ENCODE measurements at regions not wholly inside any gene's neighbourhood (a gene's known extent, or its start where the extent isn't known, plus 50 kb on each side); places are given as distances from the start of the nearest gene placed in this dataset.

- Histone ChIP-seq H3K27ac (ENCODE audit: low read depth in 1 of 2, low read length in 1 of 2) (no peak overlapping the region), H3K4me3 (no peak overlapping the region), H3K27me3 (ENCODE audit: control insufficient read depth in 3 of 3, insufficient read depth in 3 of 3, low read length in 2 of 3) (no peaks in the 10 kb centered on the region), H3K9me3 (ENCODE audit: control insufficient read depth in 4 of 4, insufficient read depth in 3 of 4, low read length in 3 of 4) (no peaks in the 10 kb centered on the region), H3K4me1 (ENCODE audit: control insufficient read depth in 5 of 5, insufficient read depth in 5 of 5, low read length in 5 of 5) (no peaks in the 10 kb centered on the region), H3K9ac (ENCODE audit: insufficient read depth in 1 of 2, low read length in 2 of 2) (no peak overlapping the region), H3K36me3 (ENCODE audit: control insufficient read depth in 4 of 4, insufficient read depth in 4 of 4, low read length in 4 of 4) (no peaks in the 10 kb centered on the region)
- DNase-seq (no peak), ATAC-seq (ENCODE audit: insufficient read depth, low FRiP score) (no peak)
- TF ChIP-seq, protein P1, sequence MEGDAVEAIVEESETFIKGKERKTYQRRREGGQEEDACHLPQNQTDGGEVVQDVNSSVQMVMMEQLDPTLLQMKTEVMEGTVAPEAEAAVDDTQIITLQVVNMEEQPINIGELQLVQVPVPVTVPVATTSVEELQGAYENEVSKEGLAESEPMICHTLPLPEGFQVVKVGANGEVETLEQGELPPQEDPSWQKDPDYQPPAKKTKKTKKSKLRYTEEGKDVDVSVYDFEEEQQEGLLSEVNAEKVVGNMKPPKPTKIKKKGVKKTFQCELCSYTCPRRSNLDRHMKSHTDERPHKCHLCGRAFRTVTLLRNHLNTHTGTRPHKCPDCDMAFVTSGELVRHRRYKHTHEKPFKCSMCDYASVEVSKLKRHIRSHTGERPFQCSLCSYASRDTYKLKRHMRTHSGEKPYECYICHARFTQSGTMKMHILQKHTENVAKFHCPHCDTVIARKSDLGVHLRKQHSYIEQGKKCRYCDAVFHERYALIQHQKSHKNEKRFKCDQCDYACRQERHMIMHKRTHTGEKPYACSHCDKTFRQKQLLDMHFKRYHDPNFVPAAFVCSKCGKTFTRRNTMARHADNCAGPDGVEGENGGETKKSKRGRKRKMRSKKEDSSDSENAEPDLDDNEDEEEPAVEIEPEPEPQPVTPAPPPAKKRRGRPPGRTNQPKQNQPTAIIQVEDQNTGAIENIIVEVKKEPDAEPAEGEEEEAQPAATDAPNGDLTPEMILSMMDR (IDR thresholded peaks at IDR 0.05; ENCODE audit: control extremely low read depth, extremely low read depth) = no peak
Measured at GRCh38 chr3:26763723-26764122, 141.2 kb downstream of the LRRC3B start.

DNA sequence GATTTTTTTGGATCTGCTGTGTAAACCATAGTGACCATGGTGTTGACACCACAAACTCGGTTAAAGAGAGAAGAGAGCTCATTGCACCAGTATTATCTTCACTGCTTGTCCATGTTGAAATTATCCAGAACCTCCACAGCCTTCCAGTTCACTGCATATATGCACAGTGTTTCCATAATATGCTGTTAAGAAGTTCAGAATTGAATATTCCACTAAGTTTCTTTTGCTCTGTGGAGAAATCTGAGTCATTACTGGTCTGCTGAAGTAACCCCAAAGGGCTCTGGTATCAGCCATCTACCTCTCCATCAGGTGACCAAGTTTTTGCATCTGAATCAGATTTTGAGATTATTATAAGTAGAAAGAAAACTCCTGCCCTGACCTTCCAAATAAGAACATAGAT is 143.5 kb downstream of the LRRC3B start:
- no peaks in the 10 kb centered on the region for H3K36me3 ChIP-seq (ENCODE audit: control insufficient read depth in 4 of 4, insufficient read depth in 4 of 4, low read length in 4 of 4)
- H3K4me1 ChIP-seq (ENCODE audit: control insufficient read depth in 5 of 5, insufficient read depth in 5 of 5, low read length in 5 of 5) = no peaks in the 10 kb centered on the region

DNA sequence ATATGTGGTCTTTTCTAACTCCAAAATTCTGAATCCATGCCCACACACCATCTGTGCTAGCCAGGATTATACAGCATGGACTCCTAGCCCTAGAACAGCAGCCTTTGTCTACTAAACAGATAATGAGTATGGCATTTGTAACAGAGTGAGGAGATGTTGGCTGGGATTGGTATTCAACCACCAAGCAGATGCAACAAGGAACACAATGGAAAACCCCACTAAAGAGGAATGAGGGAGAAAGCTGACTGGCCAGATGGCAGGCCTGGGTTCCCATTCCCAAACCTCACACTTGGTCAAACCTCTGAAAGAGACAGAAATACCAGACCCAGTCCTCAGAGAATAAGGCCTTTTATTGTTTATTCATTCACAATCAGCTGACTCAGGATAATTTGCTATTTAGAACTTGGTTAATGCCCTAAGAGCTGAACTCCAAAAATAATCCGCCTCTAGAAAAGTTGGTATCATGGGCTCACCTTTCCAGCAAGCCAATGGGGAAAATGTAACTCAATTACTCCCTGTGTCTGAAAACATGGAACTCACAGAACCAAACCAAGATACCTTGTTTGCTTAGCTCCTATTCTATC is 145.6 kb downstream of the LRRC3B start:
- Histone ChIP-seq H3K27me3 (ENCODE audit: control insufficient read depth in 3 of 3, insufficient read depth in 3 of 3, low read length in 2 of 3) (no peaks in the 10 kb centered on the region), H3K4me3 (no peak overlapping the region), H3K4me1 (ENCODE audit: control insufficient read depth in 5 of 5, insufficient read depth in 5 of 5, low read length in 5 of 5) (no peaks in the 10 kb centered on the region), H3K9ac (ENCODE audit: insufficient read depth in 1 of 2, low read length in 2 of 2) (no peak overlapping the region), H3K9me3 (ENCODE audit: control insufficient read depth in 4 of 4, insufficient read depth in 3 of 4, low read length in 3 of 4) (no peaks in the 10 kb centered on the region), H3K27ac (ENCODE audit: low read depth in 1 of 2, low read length in 1 of 2) (no peak overlapping the region), H3K36me3 (ENCODE audit: control insufficient read depth in 4 of 4, insufficient read depth in 4 of 4, low read length in 4 of 4) (no peaks in the 10 kb centered on the region)
- ATAC-seq (ENCODE audit: insufficient read depth, low FRiP score) (no peak), DNase-seq (no peak)
- TF ChIP-seq, protein P1 (IDR thresholded peaks at IDR 0.05; ENCODE audit: control extremely low read depth, extremely low read depth) = no peak
- WGBS, 2 donors = 90 to 96% methylated on average over 1 of the region's 1 CpG

More for the DNA sequence above, 143.5 kb downstream of the LRRC3B start:
- Histone ChIP-seq H3K27me3 (ENCODE audit: control insufficient read depth in 3 of 3, insufficient read depth in 3 of 3, low read length in 2 of 3) (no peaks in the 10 kb centered on the region), H3K27ac (ENCODE audit: low read depth in 1 of 2, low read length in 1 of 2) (no peak overlapping the region), H3K4me3 (no peak overlapping the region), H3K9me3 (ENCODE audit: control insufficient read depth in 4 of 4, insufficient read depth in 3 of 4, low read length in 3 of 4) (no peaks in the 10 kb centered on the region), H3K9ac (ENCODE audit: insufficient read depth in 1 of 2, low read length in 2 of 2) (no peak overlapping the region)
- TF ChIP-seq, protein P1 (IDR thresholded peaks at IDR 0.05; ENCODE audit: control extremely low read depth, extremely low read depth) = no peak
- 66 to 77% methylated on average over 1 of the region's 1 CpG for WGBS, 2 donors
- DNase-seq (no peak), ATAC-seq (ENCODE audit: insufficient read depth, low FRiP score) (no peak)
